Breast epithelium (tissue), 4 donors: ENCODE measurements at regions not wholly inside any gene's neighbourhood (a gene's known extent, or its start where the extent isn't known, plus 50 kb on each side); places are given as distances from the start of the nearest gene placed in this dataset.
"Not testable (repeated sequence)": the region's sequence is repeated elsewhere in the genome, so short reads cannot be mapped to it uniquely, and the experiment has no call there.

ENCODE experiments used
- DNase-seq, 2 donors: peaks; one replicate each; pipeline ENCODE4 v3.0.0-alpha.2; 2019; ENCODE audit warnings: low spot score in 2 of 2
- H3K27ac ChIP-seq, 2 donors: fragments of 200-600 bp; sonication (generic) in 1 of 2; one replicate each; pipeline ENCODE4 v1.5.1; 2016 to 2019; ENCODE audit warnings: mild to moderate bottlenecking in 1 of 2
- H3K27me3 ChIP-seq, 2 donors: fragments of 200-600 bp; sonication (generic) in 1 of 2; one replicate each; pipeline versions ENCODE4 v1.5.1 to v1.6.0; 2017 to 2019; ENCODE audit warnings: control low read depth in 1 of 2, mild to moderate bottlenecking in 1 of 2
- H3K36me3 ChIP-seq: fragments of 200-600 bp; one replicate; pipeline ENCODE4 v1.5.1; 2019
- H3K4me1 ChIP-seq, 2 donors: fragments of 200-600 bp; sonication (generic); one replicate each; pipeline ENCODE4 v1.5.1; 2016 to 2019; ENCODE audit warnings: control low read depth in 1 of 2
- H3K4me3 ChIP-seq, 3 donors: fragments of 200-600 bp; sonication (generic); 1 replicate in 2 of 3; 2 replicates in 1 of 3; pipeline ENCODE4 v1.5.1; 2016 to 2019; ENCODE audit warnings: mild to moderate bottlenecking in 3 of 3, moderate library complexity in 2 of 3
- H3K9me3 ChIP-seq, 2 donors: fragments of 200-600 bp; sonication (generic) in 1 of 2; one replicate each; pipeline ENCODE4 v1.5.1; 2016 to 2019; ENCODE audit warnings: control low read depth in 1 of 2
- CTCF ChIP-seq, 3 donors: fragments of 450-650 bp; IDR thresholded peaks; one replicate each; pipeline ENCODE4 v1.5.1; 2016 to 2017; ENCODE audit warnings: antibody characterized with exemption in 3 of 3, mild to moderate bottlenecking in 3 of 3, moderate library complexity in 3 of 3
- POLR2A ChIP-seq: fragments of 450-650 bp; IDR thresholded peaks from one replicate; pipeline ENCODE4 v1.6.1; 2016; ENCODE audit warnings: antibody characterized with exemption, mild to moderate bottlenecking, moderate library complexity
- POLR2AphosphoS5 ChIP-seq, 3 donors: sonication (generic); formaldehyde crosslinking; IDR thresholded peaks; one replicate each; pipeline ENCODE4 v1.6.1; 2017; ENCODE audit warnings: antibody characterized with exemption in 3 of 3
- intact Hi-C: fragments of 100-400 bp; cut with DNase I; formaldehyde crosslinking; loops from one replicate; pipeline ENCODE4 v1.15.1; 2023; ENCODE audit warnings: low total_unique reads

- DNase-seq, H3K27me3 ChIP-seq, intact Hi-C loops, H3K36me3 ChIP-seq, H3K9me3 ChIP-seq, H3K27ac ChIP-seq, H3K4me1 ChIP-seq, H3K4me3 ChIP-seq: not testable (repeated sequence)
Observed at GRCh38 chr2:87365038-87365437, 343.4 kb upstream of the PLGLB1 start.

GRCh38 chr2:87386063-87386560 is 361.8 kb upstream of the PLGLB2 start:
- H3K27me3 ChIP-seq, H3K27ac ChIP-seq, H3K4me1 ChIP-seq, H3K9me3 ChIP-seq, H3K36me3 ChIP-seq, DNase-seq, H3K4me3 ChIP-seq, intact Hi-C loops: not testable (repeated sequence)

GRCh38 chr2:87395784-87396183 is 352.1 kb upstream of the PLGLB2 start:
- H3K27me3 ChIP-seq, H3K9me3 ChIP-seq, H3K4me1 ChIP-seq, H3K36me3 ChIP-seq, H3K27ac ChIP-seq, DNase-seq, intact Hi-C loops, H3K4me3 ChIP-seq: not testable (repeated sequence)

- H3K9me3 ChIP-seq, H3K4me3 ChIP-seq, H3K27me3 ChIP-seq, H3K4me1 ChIP-seq, H3K27ac ChIP-seq, DNase-seq, intact Hi-C loops, H3K36me3 ChIP-seq: not testable (repeated sequence)
Observed at GRCh38 chr2:87396551-87397265, 351.2 kb upstream of the PLGLB2 start.

- intact Hi-C loops, H3K9me3 ChIP-seq, H3K27ac ChIP-seq, H3K4me1 ChIP-seq, H3K4me3 ChIP-seq, H3K27me3 ChIP-seq, H3K36me3 ChIP-seq, DNase-seq: not testable (repeated sequence)
Observed at GRCh38 chr2:87397276-87398065, 350.4 kb upstream of the PLGLB2 start.

GRCh38 chr2:87398567-87399305 is 349.2 kb upstream of the PLGLB2 start:
- H3K9me3 ChIP-seq, H3K36me3 ChIP-seq, H3K4me1 ChIP-seq, H3K27ac ChIP-seq, DNase-seq, H3K4me3 ChIP-seq, intact Hi-C loops, H3K27me3 ChIP-seq: not testable (repeated sequence)

- Histone ChIP-seq H3K4me1 (no peaks in the 10 kb centered on the region), H3K27ac (no peak overlapping the region), H3K27me3 (no peaks in the 10 kb centered on the region), H3K4me3 (no peak overlapping the region), H3K36me3 (no peaks in the 10 kb centered on the region), H3K9me3 (peaks cover 0 to 10% of the 10 kb centered on the region in 2 donors)
- no peak for TF ChIP-seq POLR2A
- intact Hi-C loops: no loop called here
- no peak for DNase-seq
Observed at GRCh38 chr2:87401726-87402345, 346.1 kb upstream of the PLGLB2 start.

- intact Hi-C loops: no loop called here
- H3K9me3 ChIP-seq: peaks cover 0 to 10% of the 10 kb centered on the region in 2 donors
- DNase-seq: no peak
- H3K27ac ChIP-seq: no peak overlapping the region
- no peak for TF ChIP-seq POLR2A
- TF ChIP-seq CTCF (IDR thresholded peaks at IDR 0.05): no peak
- no peak for TF ChIP-seq POLR2AphosphoS5 (IDR thresholded peaks at IDR 0.05)
- H3K4me1 ChIP-seq: no peaks in the 10 kb centered on the region
- no peaks in the 10 kb centered on the region for H3K36me3 ChIP-seq
- H3K4me3 ChIP-seq: no peak overlapping the region
- no peaks in the 10 kb centered on the region for H3K27me3 ChIP-seq
Observed at GRCh38 chr2:87403893-87404175, 344.1 kb upstream of the PLGLB2 start.

- H3K4me1 ChIP-seq, H3K9me3 ChIP-seq, H3K27me3 ChIP-seq, intact Hi-C loops, H3K36me3 ChIP-seq, H3K27ac ChIP-seq, DNase-seq, H3K4me3 ChIP-seq: not testable (repeated sequence)
Observed at GRCh38 chr2:87404411-87405255, 343.3 kb upstream of the PLGLB2 start.

- H3K4me1 ChIP-seq, DNase-seq, intact Hi-C loops, H3K27ac ChIP-seq, H3K9me3 ChIP-seq, H3K27me3 ChIP-seq, H3K36me3 ChIP-seq, H3K4me3 ChIP-seq: not testable (repeated sequence)
Observed at GRCh38 chr2:87405531-87406216, 342.2 kb upstream of the PLGLB2 start.
